ENCODE measurements at regions not wholly inside any gene's neighbourhood (a gene's known extent, or its start where the extent isn't known, plus 50 kb on each side); places are given as distances from the start of the nearest gene placed in this dataset.
A peak's percentile ranks its signal among the peaks of the same experiment; 100 is the strongest.

DNA sequence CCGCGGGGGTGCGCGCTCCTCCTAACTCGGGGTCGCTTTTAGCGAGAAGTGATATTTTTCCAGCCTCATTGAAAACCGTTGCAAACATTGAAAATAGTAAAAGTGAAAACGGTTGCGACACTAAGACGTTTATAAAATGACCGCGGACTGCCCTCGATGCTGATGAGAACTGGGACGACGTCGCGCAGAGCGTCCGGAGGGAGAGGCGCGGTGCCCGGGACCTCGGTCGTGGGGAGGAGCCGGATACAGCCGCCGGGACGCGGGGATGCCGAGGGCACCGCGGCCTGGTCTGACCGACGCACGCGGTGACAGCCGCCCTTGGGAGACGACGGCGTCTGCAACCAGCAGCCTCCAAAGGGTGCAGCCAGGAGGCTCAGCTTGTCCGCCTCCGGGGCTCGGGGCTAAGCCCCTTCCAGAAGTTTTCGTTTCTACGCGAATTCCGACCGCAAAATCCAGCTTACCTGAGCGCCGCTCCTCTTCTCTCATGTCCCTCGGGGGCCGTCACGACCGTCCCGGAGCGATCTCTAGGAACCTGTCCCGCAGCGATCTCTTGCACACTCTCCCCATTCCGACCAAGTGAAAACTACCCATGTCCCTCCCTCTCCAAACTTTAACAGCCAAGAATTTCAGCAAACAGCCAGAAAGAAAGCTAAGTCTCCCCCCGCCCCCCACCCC is 144.4 kb upstream of the ETS2 start:
- Histone ChIP-seq H3K9me3 (replicated peaks; ENCODE audit: control insufficient read depth, insufficient read depth, low read length) (no peaks in the 10 kb centered on the region), H4K20me1 (replicated peaks; ENCODE audit: control insufficient read depth, extremely low read depth, insufficient read depth, low read length) (no peaks in the 10 kb centered on the region), H3K79me2 (ENCODE audit: control insufficient read depth, insufficient read depth, low read length) (no peaks in the 10 kb centered on the region), H2AFZ (ENCODE audit: low read depth, low read length) (peak overlapping the region; percentile 67), H3K9me1 (replicated peaks; ENCODE audit: control insufficient read depth, extremely low read depth, insufficient read depth, low read length) (no peaks in the 10 kb centered on the region), H3K4me3 (replicated peaks in 1 of 3; ENCODE audit: insufficient read depth in 1 of 3, low read depth in 1 of 3, low read length in 3 of 3) (peak overlapping the region; percentile 26 to 40 (median 39)), H3K27ac (ENCODE audit: insufficient read depth, low read depth, low read length) (no peak overlapping the region), H3K4me2 (ENCODE audit: insufficient read depth, low read length) (peak overlapping the region; percentile 40), H3K27me3 (ENCODE audit: control insufficient read depth in 2 of 2, insufficient read depth in 2 of 2, low read length in 2 of 2) (peaks cover 52 to 83% of the 10 kb centered on the region in 2 experiments), H3K36me3 (ENCODE audit: control insufficient read depth in 2 of 2, extremely low read depth in 1 of 2, insufficient read depth in 2 of 2, low read length in 2 of 2) (no peaks in the 10 kb centered on the region), H3K4me1 (ENCODE audit: control insufficient read depth, extremely low read depth, insufficient read depth, low read length) (no peaks in the 10 kb centered on the region), H3K9ac (replicated peaks; ENCODE audit: extremely low read depth, insufficient read depth, low read length) (no peak overlapping the region)
- dilution Hi-C loops (cut with MboI; ENCODE audit: extremely low pct_ligation_motif_present, low sequenced_read_pairs) (no loop called here), intact Hi-C loops (cut with micrococcal nuclease) (no loop called here)
- DNase-seq (ENCODE audit: low read depth, low spot score) (peak; percentile 22), FAIRE-seq (no peak)
- ChIA-PET CTCF (interaction anchor here (1.1 kb wide), 1 partner anchor 99 kb away, joined by 3 read pairs; no protein-coding TSS in a partner anchor), POLR2A (no interaction called here)
- no TSS peak for BruUV-seq (replicated peaks)
- TF ChIP-seq EZH2 (IDR thresholded peaks at IDR 0.05; ENCODE audit: borderline replicate concordance, low read depth, low read length, severe bottlenecking) (peak; percentile 59), FOS (IDR thresholded peaks at IDR 0.05; ENCODE audit: borderline replicate concordance, insufficient read depth, low read length) (no peak)

DNA sequence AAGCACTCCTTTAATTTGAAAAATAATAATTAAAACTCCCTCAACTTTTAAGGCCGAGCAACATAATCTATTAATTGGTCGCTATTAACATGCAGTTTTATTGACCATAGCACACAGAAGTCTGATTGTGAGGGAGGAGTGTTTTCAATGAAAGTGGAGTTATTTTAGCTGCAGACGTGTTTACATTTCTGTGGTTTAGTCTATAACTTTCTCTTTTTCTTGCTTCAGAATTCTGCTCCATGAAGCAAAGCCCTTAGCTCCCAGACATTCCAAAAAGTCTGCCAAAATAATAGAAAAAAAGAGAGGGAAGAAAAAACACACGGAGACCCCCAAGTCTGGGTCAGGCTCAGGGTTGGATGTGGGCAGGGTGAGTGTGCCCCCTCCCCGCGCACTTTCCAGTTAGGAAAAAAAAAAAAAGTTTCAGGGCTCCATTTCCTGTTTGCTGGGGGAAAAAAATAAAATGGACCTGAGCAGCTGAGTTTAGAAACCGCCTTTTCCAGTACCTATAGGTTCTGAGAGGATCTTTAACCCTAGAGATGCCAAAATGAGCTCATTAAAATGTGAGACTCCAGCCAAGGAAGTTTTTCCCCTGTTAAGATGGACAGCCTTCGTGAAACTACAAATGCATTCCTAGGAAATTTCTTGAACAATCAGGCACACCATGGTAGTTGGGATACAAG is 143.7 kb upstream of the ETS2 start:
- H4K20me1 ChIP-seq (replicated peaks; ENCODE audit: control insufficient read depth, extremely low read depth, insufficient read depth, low read length): no peaks in the 10 kb centered on the region
- H3K36me3 ChIP-seq (ENCODE audit: control insufficient read depth in 2 of 2, extremely low read depth in 1 of 2, insufficient read depth in 2 of 2, low read length in 2 of 2): no peaks in the 10 kb centered on the region
- H3K4me3 ChIP-seq (replicated peaks in 1 of 3; ENCODE audit: insufficient read depth in 1 of 3, low read depth in 1 of 3, low read length in 3 of 3): no peak overlapping the region
- H3K27me3 ChIP-seq (ENCODE audit: control insufficient read depth in 2 of 2, insufficient read depth in 2 of 2, low read length in 2 of 2): peaks cover 52 to 77% of the 10 kb centered on the region in 2 experiments
- dilution Hi-C loops (cut with MboI; ENCODE audit: extremely low pct_ligation_motif_present, low sequenced_read_pairs) (no loop called here), intact Hi-C loops (cut with micrococcal nuclease) (no loop called here)
- no peak for DNase-seq (ENCODE audit: low read depth, low spot score)
- TF ChIP-seq GATA2 (IDR thresholded peaks at IDR 0.05; ENCODE audit: insufficient read depth, insufficient read length, low read depth, low read length) (no peak), POLR2A (IDR thresholded peaks at IDR 0.05; ENCODE audit: low read depth, low read length) (no peak), MYC (IDR thresholded peaks at IDR 0.05; ENCODE audit: low read depth, low read length) (no peak), FOS (IDR thresholded peaks at IDR 0.05; ENCODE audit: borderline replicate concordance, insufficient read depth, low read length) (no peak), JUN (IDR thresholded peaks at IDR 0.05; ENCODE audit: borderline replicate concordance, insufficient read depth, insufficient read length, low read depth) (no peak), EZH2 (IDR thresholded peaks at IDR 0.05; ENCODE audit: borderline replicate concordance, low read depth, low read length, severe bottlenecking) (no peak), POLR2AphosphoS5 (IDR thresholded peaks at IDR 0.05; ENCODE audit: insufficient read depth, low read depth, low read length) (no peak), CTCF (IDR thresholded peaks at IDR 0.05; ENCODE audit: extremely low read depth in 1 of 2, insufficient read depth in 1 of 2, low read depth in 1 of 2, low read length in 2 of 2) (no peak)
- TF ChIP-seq, protein P1, sequence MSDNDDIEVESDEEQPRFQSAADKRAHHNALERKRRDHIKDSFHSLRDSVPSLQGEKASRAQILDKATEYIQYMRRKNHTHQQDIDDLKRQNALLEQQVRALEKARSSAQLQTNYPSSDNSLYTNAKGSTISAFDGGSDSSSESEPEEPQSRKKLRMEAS (IDR thresholded peaks at IDR 0.05; ENCODE audit: insufficient read depth, insufficient read length): no peak
- no peaks in the 10 kb centered on the region for H3K9me1 ChIP-seq (replicated peaks; ENCODE audit: control insufficient read depth, extremely low read depth, insufficient read depth, low read length)
- H3K27ac ChIP-seq (ENCODE audit: insufficient read depth, low read depth, low read length): no peak overlapping the region
- BruUV-seq (replicated peaks): no TSS peak
- no peak overlapping the region for H3K4me2 ChIP-seq (ENCODE audit: insufficient read depth, low read length)
- H2AFZ ChIP-seq (ENCODE audit: low read depth, low read length): no peak overlapping the region
- H3K79me2 ChIP-seq (ENCODE audit: control insufficient read depth, insufficient read depth, low read length): no peaks in the 10 kb centered on the region
- FAIRE-seq: no peak
- H3K9ac ChIP-seq (replicated peaks; ENCODE audit: extremely low read depth, insufficient read depth, low read length): no peak overlapping the region
- H3K4me1 ChIP-seq (ENCODE audit: control insufficient read depth, extremely low read depth, insufficient read depth, low read length): no peaks in the 10 kb centered on the region
- no peaks in the 10 kb centered on the region for H3K9me3 ChIP-seq (replicated peaks; ENCODE audit: control insufficient read depth, insufficient read depth, low read length)
- ChIA-PET CTCF (interaction anchor here (0.7 to 1.1 kb wide), 2 partner anchors 10 to 100 kb away, joined by 3 read pairs; no protein-coding TSS in a partner anchor), POLR2A (no interaction called here)

Data from endothelial cell of umbilical vein (primary cell).